A549 (cell line): ENCODE measurements at regions not wholly inside any gene's neighbourhood (a gene's known extent, or its start where the extent isn't known, plus 50 kb on each side); places are given as distances from the start of the nearest gene placed in this dataset.
"Not testable (repeated sequence)": the region's sequence is repeated elsewhere in the genome, so short reads cannot be mapped to it uniquely, and the experiment has no call there.

Source experiments
- ATAC-seq, 2 experiments: fragments of 200-7000 bp in 1 of 2; fragments of >200 bp in 1 of 2; cut with Nextera tagmentation in 1 of 2; cut with Tn5 transposase in 1 of 2; 3 replicates each; pipeline versions ENCODE4 v1.8.0 to v1.9.1; 2018 to 2020; ENCODE audit warnings: mild to moderate bottlenecking in 1 of 2, moderate library complexity in 1 of 2
- CTCF ChIA-PET: fragments of 300-600 bp; sonication (Branson Sonifier 250); formaldehyde crosslinking; extraction: SDS; loops from one replicate; lab custom pipeline; 2021; ENCODE audit warnings: antibody characterized with exemption, inconsistent platforms; lab: Yijun Ruan, JAX
- POLR2A ChIA-PET: fragments of 350-600 bp; formaldehyde crosslinking; extraction: SDS; loops from one replicate; lab custom pipeline; 2021; ENCODE audit warnings: antibody characterized with exemption, inconsistent platforms; lab: Yijun Ruan, JAX
- DNase-seq, 2 experiments: peaks; one replicate each; pipeline versions ENCODE4 v3.0.0 to v3.0.0-alpha.2; 2011 to 2016; ENCODE audit warnings: low read depth in 1 of 2, low spot score in 1 of 2
- FAIRE-seq: peaks from 2 replicates; lab custom pipeline; 2011; peaks lifted over from hg19 to GRCh38; lab: Jason Lieb, UNC
- H3K27ac ChIP-seq, 2 experiments: fragments of >200 bp; sonication (Bioruptor Twin); formaldehyde crosslinking; 3 replicates each; pipeline ENCODE4 v1.5.1; 2016 to 2017
- H3K4me1 ChIP-seq: fragments of >200 bp; sonication (Bioruptor Twin); formaldehyde crosslinking; 3 replicates; pipeline ENCODE4 v1.6.1; 2016
- H3K4me2 ChIP-seq: fragments of >200 bp; sonication (Bioruptor Twin); formaldehyde crosslinking; 3 replicates; pipeline ENCODE4 v1.6.1; 2016
- H3K4me3 ChIP-seq: fragments of >200 bp; sonication (Bioruptor Twin); formaldehyde crosslinking; 3 replicates; pipeline ENCODE4 v1.5.1; 2016
- H3K9me3 ChIP-seq: fragments of >200 bp; sonication (Bioruptor Twin); formaldehyde crosslinking; 3 replicates; pipeline ENCODE4 v1.6.1; 2016
- ATOH8 ChIP-seq: fragments of 250-450 bp; sonication (Bioruptor Pico); IDR thresholded peaks from 2 replicates; pipeline ENCODE4 v1.5.0; 2020; ENCODE audit warnings: low read depth, mild to moderate bottlenecking, moderate library complexity
- CBX2 ChIP-seq: fragments of 200-600 bp; sonication (generic); IDR thresholded peaks from 2 replicates; pipeline ENCODE4 v1.6.1; 2016; ENCODE audit warnings: low read depth, mild to moderate bottlenecking, borderline replicate concordance
- CBX8 ChIP-seq: fragments of 200-600 bp; sonication (generic); IDR thresholded peaks from 2 replicates; pipeline ENCODE4 v1.6.1; 2016
- E2F6 ChIP-seq: IDR thresholded peaks from 2 replicates; pipeline ENCODE4 v1.6.1; 2012; ENCODE audit warnings: low read depth, borderline replicate concordance
- EHF ChIP-seq: fragments of 250-450 bp; sonication (Bioruptor Pico); IDR thresholded peaks from 2 replicates; pipeline ENCODE4 v1.5.0; 2020; ENCODE audit warnings: mild to moderate bottlenecking
- EHMT2 ChIP-seq: fragments of 200-600 bp; sonication (generic); IDR thresholded peaks from 2 replicates; pipeline ENCODE4 v1.6.1; 2016; ENCODE audit warnings: antibody characterized with exemption, low read depth, mild to moderate bottlenecking, moderate library complexity
- ESRRA ChIP-seq: fragments of 150-350 bp; IDR thresholded peaks from 2 replicates; pipeline ENCODE4 v1.6.1; 2014; ENCODE audit warnings: mild to moderate bottlenecking, low read length, borderline replicate concordance
- FOSL2 ChIP-seq, 2 experiments: fragments of 450-650 bp in 1 of 2; fragments of >200 bp in 1 of 2; sonication (Bioruptor Twin) in 1 of 2; formaldehyde crosslinking; IDR thresholded peaks; 2 replicates each; pipeline versions ENCODE4 v1.5.0 to v1.6.1; 2016 to 2020; ENCODE audit warnings: mild to moderate bottlenecking in 1 of 2, moderate library complexity in 1 of 2
- GATA3 ChIP-seq: IDR thresholded peaks from 2 replicates; pipeline ENCODE4 v1.6.1; 2012; ENCODE audit warnings: borderline replicate concordance
- HEYL ChIP-seq: fragments of 250-450 bp; sonication (Bioruptor Pico); IDR thresholded peaks from 2 replicates; pipeline ENCODE4 v1.8.0; 2021; ENCODE audit warnings: mild to moderate bottlenecking, moderate library complexity
- HMGXB4 ChIP-seq: fragments of 250-450 bp; sonication (Bioruptor Pico); IDR thresholded peaks from 2 replicates; pipeline ENCODE4 v1.5.0; 2021; ENCODE audit warnings: mild to moderate bottlenecking, moderate library complexity, borderline replicate concordance
- HOXB13 ChIP-seq: fragments of 250-450 bp; sonication (Bioruptor Pico); IDR thresholded peaks from 2 replicates; pipeline ENCODE4 v1.5.0; 2020; ENCODE audit warnings: low read depth, mild to moderate bottlenecking, moderate library complexity
- JUNB ChIP-seq: fragments of >200 bp; sonication (Bioruptor Twin); formaldehyde crosslinking; IDR thresholded peaks from 2 replicates; pipeline ENCODE4 v1.6.1; 2016
- MAX ChIP-seq: IDR thresholded peaks from 2 replicates; pipeline ENCODE4 v1.6.1; 2012
- MAZ ChIP-seq: fragments of 150-350 bp; IDR thresholded peaks from 2 replicates; pipeline ENCODE4 v1.6.1; 2014; ENCODE audit warnings: antibody characterized with exemption, low read depth, low read length, borderline replicate concordance
- MYC ChIP-seq: IDR thresholded peaks from 2 replicates; pipeline ENCODE4 v1.6.1; 2012; ENCODE audit warnings: mild to moderate bottlenecking, inconsistent platforms, low read length, improper control_type of control experiment, borderline replicate concordance
- NFE2L2 ChIP-seq: fragments of 150-350 bp; conservative IDR thresholded peaks from 2 replicates; pipeline ENCODE4 v1.6.1; 2014; ENCODE audit warnings: low read length
- PHF8 ChIP-seq: fragments of 200-600 bp; sonication (generic); IDR thresholded peaks from 2 replicates; pipeline ENCODE4 v1.6.1; 2016; ENCODE audit warnings: low read depth, mild to moderate bottlenecking, antibody characterized with exemption, moderate library complexity, borderline replicate concordance
- POLR2AphosphoS2 ChIP-seq: conservative IDR thresholded peaks from 2 replicates; pipeline ENCODE4 v1.6.1; 2012; ENCODE audit warnings: low read length, improper control_type of control experiment, inconsistent platforms
- RARB ChIP-seq: fragments of 250-450 bp; sonication (Bioruptor Pico); IDR thresholded peaks from 2 replicates; pipeline ENCODE4 v1.8.0; 2021; ENCODE audit warnings: mild to moderate bottlenecking, moderate library complexity
- REST ChIP-seq: fragments of 200-600 bp; sonication (generic); IDR thresholded peaks from 2 replicates; pipeline ENCODE4 v1.6.1; 2016; ENCODE audit warnings: antibody characterized with exemption, mild to moderate bottlenecking, moderate library complexity
- TP53 ChIP-seq: fragments of 250-450 bp; sonication (Bioruptor Pico); IDR thresholded peaks from 2 replicates; pipeline ENCODE4 v1.5.0; 2021; ENCODE audit warnings: mild to moderate bottlenecking, moderate library complexity
- ZC3H11A ChIP-seq: fragments of 450-650 bp; IDR thresholded peaks from 2 replicates; pipeline ENCODE4 v1.6.1; 2014; ENCODE audit warnings: antibody characterized with exemption, mild to moderate bottlenecking
- WGBS: methylation state at CpG from one replicate; pipeline ENCODE4 v1.1.6; 2017; ENCODE audit errors: missing lambda C conversion rate; 5-methylcytosine and 5-hydroxymethylcytosine counted together

GRCh38 chr3:197394464-197395321, 96.3 kb upstream of the DLG1 start (continued):
- TF ChIP-seq PHF8 (no peak), ZC3H11A (no peak), ESRRA (no peak), HEYL (CRISPR knock-in tag) (no peak), MYC (no peak), ATOH8 (CRISPR knock-in tag) (no peak), FOSL2 (IDR thresholded peaks at IDR 0.05) (no peak), FOSL2 (CRISPR knock-in tag; IDR thresholded peaks at IDR 0.05) (no peak), HMGXB4 (CRISPR knock-in tag) (no peak), TP53 (CRISPR knock-in tag) (no peak), POLR2AphosphoS2 (no peak), RARB (CRISPR knock-in tag) (no peak), E2F6 (no peak)

- H3K27ac ChIP-seq, ATAC-seq, H3K4me1 ChIP-seq, DNase-seq, H3K4me2 ChIP-seq, H3K9me3 ChIP-seq, FAIRE-seq, POLR2A ChIA-PET, H3K4me3 ChIP-seq: not testable (repeated sequence)
- CTCF ChIA-PET, result interaction anchor here (1.7 kb wide), 1 partner anchor 148 kb away, joined by 3 read pairs; no protein-coding TSS in a partner anchor
- WGBS, result 83% methylated on average over 8 of the region's 8 CpGs
Measured at GRCh38 chr3:197394126-197394463, 95.7 kb upstream of the DLG1 start.

GRCh38 chr3:197393711-197394110, 95.3 kb upstream of the DLG1 start:
- 96% methylated on average over 3 of the region's 4 CpGs for WGBS
- Histone ChIP-seq H3K4me2 (no peak overlapping the region), H3K9me3 (no peaks in the 10 kb centered on the region), H3K4me1 (no peaks in the 10 kb centered on the region), H3K4me3 (no peak overlapping the region), H3K27ac (no peak overlapping the region)
- TF ChIP-seq MAZ (no peak), GATA3 (no peak), NFE2L2 (no peak), MAX (no peak), E2F6 (no peak), HOXB13 (CRISPR knock-in tag) (no peak), JUNB (no peak), REST (no peak), EHF (CRISPR knock-in tag) (no peak), CBX8 (no peak), EHMT2 (no peak), CBX2 (no peak)
- ChIA-PET CTCF (no interaction called here), POLR2A (no interaction called here)
- ATAC-seq (no peak), DNase-seq (no peak), FAIRE-seq (no peak)
